Glomerular endothelial cell (primary cell): ENCODE measurements at regions not wholly inside any gene's neighbourhood (a gene's known extent, or its start where the extent isn't known, plus 50 kb on each side); places are given as distances from the start of the nearest gene placed in this dataset.
A peak's percentile ranks its signal among the peaks of the same experiment; 100 is the strongest.

Experiments
- DNase-seq: peaks from one replicate; pipeline ENCODE4 v3.0.0-alpha.2; 2011; ENCODE audit warnings: low read depth, low spot score; ENCODE audit errors: extremely low read depth

- DNase-seq: no peak
Observed at GRCh38 chr18:60753753-60754152, 381.2 kb upstream of the MC4R start.

GRCh38 chr18:60754413-60755009 lies 381.9 kb upstream of the MC4R start:
- DNase-seq: peak; percentile 66

GRCh38 chr18:60755134-60755533 lies 382.6 kb upstream of the MC4R start:
- no peak for DNase-seq

GRCh38 chr18:60775978-60776377 lies 403.4 kb upstream of the MC4R start:
- no peak for DNase-seq

GRCh38 chr18:60784161-60784560 lies 411.6 kb upstream of the MC4R start:
- DNase-seq: no peak

GRCh38 chr18:60794802-60795201 lies 422.2 kb upstream of the MC4R start:
- no peak for DNase-seq

GRCh38 chr18:60804415-60804814 lies 431.8 kb upstream of the MC4R start:
- DNase-seq: no peak

GRCh38 chr18:60809937-60810336 lies 437.4 kb upstream of the MC4R start:
- DNase-seq: no peak

- no peak for DNase-seq
Observed at GRCh38 chr18:60812921-60813320, 440.3 kb upstream of the MC4R start.

- no peak for DNase-seq
Observed at GRCh38 chr18:60826346-60826745, 453.8 kb upstream of the MC4R start.

- no peak for DNase-seq
Observed at GRCh38 chr18:60831971-60832370, 459.4 kb upstream of the MC4R start.

- peak; percentile 66 for DNase-seq
Observed at GRCh38 chr18:60838677-60839076, 466.1 kb upstream of the MC4R start.

GRCh38 chr18:60846396-60846795 lies 473.8 kb upstream of the MC4R start:
- no peak for DNase-seq

- DNase-seq: no peak
Observed at GRCh38 chr18:60847517-60847916, 474.9 kb upstream of the MC4R start.

GRCh38 chr18:60861575-60861974 lies 471.7 kb upstream of the CDH20 start:
- no peak for DNase-seq

- no peak for DNase-seq
Observed at GRCh38 chr18:60862988-60863387, 470.2 kb upstream of the CDH20 start.

GRCh38 chr18:60865801-60866200 lies 467.4 kb upstream of the CDH20 start:
- DNase-seq: no peak

GRCh38 chr18:60870261-60871153 lies 462.7 kb upstream of the CDH20 start:
- no peak for DNase-seq

- DNase-seq: peak; percentile 42
Observed at GRCh38 chr18:60872434-60872833, 460.8 kb upstream of the CDH20 start.

- DNase-seq: no peak
Observed at GRCh38 chr18:60873708-60874107, 459.5 kb upstream of the CDH20 start.

GRCh38 chr18:60875957-60876507 lies 457.2 kb upstream of the CDH20 start:
- no peak for DNase-seq

- DNase-seq: no peak
Observed at GRCh38 chr18:60880184-60880583, 453.0 kb upstream of the CDH20 start.
